HG03460 (cell line): ENCODE measurements at regions not wholly inside any gene's neighbourhood (a gene's known extent, or its start where the extent isn't known, plus 50 kb on each side); places are given as distances from the start of the nearest gene placed in this dataset.
"Not testable (repeated sequence)": the region's sequence is repeated elsewhere in the genome, so short reads cannot be mapped to it uniquely, and the experiment has no call there.

Experiments used
- ATAC-seq: cut with Tn5 transposase; IDR thresholded peaks from one replicate; pipeline ENCODE4 v1.9.1; 2021; ENCODE audit not compliant: unreplicated experiment

GRCh38 chr5:16987776-16988175, 51.7 kb upstream of the MYO10 start:
- ATAC-seq, result no peak

- not testable (repeated sequence) for ATAC-seq
Measured at GRCh38 chr5:16990817-16991520, 54.9 kb upstream of the MYO10 start.

GRCh38 chr5:16992006-16992405, 55.9 kb upstream of the MYO10 start:
- ATAC-seq, result no peak

GRCh38 chr5:16992444-16992843, 56.4 kb upstream of the MYO10 start:
- no peak for ATAC-seq

DNA sequence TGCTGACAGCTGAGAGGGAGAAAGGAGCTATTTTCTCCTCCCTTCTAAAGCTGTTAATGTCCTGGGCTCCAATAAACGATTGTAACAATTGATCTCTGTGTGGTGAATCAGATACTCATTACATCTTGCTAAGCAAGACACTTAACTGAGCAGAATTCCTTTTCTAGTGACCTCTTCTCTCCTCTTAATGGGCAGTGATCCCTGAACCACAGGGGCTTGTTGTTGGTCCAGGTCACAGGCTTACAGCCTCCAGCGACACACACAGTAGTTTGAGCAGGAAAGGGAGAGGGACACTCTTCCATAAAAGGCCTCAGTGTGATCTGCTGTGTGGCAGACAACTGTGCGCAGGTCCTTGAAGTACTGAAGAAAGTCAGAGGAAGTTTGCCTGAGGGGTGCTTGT, 58.5 kb upstream of the MYO10 start:
- no peak for ATAC-seq

DNA sequence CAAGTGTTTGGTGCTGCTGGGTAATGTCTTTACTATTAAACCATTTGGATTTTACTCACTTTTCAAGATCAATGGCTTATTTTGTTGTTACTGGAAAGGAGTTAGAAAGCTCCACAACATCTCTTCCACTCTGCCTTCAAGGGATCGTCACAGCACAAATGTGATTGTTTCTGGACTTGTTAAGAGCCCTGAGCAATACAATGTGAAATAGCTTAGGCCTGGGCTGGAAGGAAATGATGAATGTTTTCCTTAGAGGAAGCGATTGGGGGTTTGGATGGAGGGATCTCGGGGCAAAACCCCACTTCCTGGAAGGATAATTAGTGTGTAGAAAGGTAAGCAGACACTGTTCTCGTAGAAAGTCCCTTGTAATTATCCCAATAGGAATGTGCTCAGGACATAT, 59.3 kb upstream of the MYO10 start:
- no peak for ATAC-seq

DNA sequence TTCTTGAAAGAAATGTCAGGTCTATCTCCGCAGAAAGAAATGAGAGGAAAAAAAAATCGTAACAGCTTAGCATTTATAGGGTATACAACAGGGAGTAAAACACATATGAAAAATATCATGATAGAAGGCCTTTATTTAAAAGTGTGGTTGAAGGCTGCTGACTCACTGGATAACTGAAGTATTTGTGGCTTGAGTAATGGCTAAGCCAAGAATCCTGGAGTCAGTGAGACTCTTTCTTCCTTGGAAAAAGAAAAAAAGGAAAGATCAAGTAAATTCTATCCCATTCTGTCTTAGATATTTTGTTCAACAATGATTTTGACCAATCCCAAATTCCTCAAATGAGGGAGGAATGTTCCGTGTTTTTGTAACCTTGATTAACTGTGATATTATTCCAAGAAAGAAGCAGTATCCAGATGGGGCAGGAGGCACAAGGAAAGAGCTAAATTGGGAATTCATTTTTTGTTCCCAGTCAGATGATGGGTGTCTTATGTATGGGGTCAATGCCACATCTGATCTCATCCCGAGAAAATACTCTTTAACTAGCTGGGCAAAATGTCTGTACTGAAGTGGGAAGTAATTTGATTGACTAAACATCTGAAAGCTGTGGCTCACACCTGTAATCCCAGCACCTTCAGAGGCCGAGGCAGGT, 64.3 kb upstream of the MYO10 start:
- no peak for ATAC-seq

DNA sequence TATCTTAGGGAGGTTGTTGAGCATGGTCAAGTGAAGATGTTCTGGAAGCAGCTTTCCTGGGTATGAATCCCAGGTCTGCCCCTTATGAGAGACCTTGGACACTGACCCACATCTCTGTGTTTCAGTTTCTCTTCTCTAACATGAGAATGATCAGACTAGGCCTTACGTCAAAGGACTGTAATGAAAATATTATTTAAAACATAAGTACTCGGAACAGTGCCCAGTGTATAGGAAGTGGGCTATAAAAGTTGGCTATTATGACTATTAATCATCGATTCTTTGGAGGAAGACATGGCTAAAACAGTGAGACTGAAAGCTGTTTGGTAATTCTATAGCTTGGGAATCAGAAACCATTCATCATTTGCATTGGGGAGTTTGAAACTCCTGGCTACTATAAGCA, 65.3 kb upstream of the MYO10 start:
- no peak for ATAC-seq

DNA sequence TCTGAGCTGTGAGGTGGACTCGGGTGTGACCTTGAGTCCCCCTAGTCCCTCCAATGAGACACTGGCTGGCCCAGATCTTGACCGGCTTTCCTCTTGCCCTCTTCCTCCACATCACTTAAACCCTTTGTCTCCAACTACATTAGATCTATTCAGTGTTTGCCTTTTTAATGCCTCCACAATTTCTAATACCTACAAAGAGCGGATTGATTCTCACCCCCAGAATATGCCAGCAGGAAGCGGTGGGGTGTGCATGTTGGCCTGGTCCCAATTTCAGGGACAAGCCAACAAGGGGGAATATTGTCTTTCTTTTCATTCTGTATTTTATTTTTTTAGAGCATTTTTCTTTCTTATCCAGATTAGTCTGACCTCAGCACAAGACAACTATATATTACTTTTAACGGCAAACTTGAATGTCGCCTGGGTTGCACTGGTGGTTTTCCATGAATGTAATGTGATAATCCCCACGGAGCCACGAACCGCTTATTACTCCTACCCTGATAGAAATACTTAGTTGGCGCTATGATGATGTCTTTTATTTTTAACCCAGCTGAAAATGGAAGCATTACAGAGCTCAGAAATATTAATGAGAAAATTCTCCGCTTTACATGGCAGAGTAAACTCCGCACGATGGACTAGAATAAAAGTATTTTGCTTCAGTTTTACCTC, 68.5 kb upstream of the MYO10 start:
- no peak for ATAC-seq

GRCh38 chr5:17005107-17005828, 69.2 kb upstream of the MYO10 start:
- ATAC-seq, result no peak

- ATAC-seq, result no peak
Measured at GRCh38 chr5:17012289-17012688, 76.2 kb upstream of the MYO10 start.

DNA sequence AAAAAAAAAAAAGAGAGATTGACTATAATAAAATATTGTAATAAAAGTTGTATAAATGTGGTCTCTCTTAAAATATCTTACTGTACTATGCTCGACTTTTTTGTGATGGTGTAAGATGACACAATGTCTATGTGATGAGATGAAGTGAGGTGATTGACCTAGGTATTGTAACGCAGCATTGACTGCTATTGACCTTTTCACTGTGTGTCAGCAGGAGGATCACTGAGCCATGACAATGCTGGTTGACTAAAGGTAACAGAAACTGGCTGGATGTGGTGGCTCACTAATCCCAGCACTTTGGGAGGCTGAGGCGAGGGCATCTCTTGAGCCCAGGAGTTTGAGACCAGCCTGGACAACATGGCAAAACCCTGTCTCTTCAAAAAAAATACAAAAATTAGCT, 78.6 kb upstream of the MYO10 start:
- ATAC-seq, result no peak

- no peak for ATAC-seq
Measured at GRCh38 chr5:17018871-17019270, 82.8 kb upstream of the MYO10 start.

GRCh38 chr5:17019324-17019723, 83.2 kb upstream of the MYO10 start:
- no peak for ATAC-seq

DNA sequence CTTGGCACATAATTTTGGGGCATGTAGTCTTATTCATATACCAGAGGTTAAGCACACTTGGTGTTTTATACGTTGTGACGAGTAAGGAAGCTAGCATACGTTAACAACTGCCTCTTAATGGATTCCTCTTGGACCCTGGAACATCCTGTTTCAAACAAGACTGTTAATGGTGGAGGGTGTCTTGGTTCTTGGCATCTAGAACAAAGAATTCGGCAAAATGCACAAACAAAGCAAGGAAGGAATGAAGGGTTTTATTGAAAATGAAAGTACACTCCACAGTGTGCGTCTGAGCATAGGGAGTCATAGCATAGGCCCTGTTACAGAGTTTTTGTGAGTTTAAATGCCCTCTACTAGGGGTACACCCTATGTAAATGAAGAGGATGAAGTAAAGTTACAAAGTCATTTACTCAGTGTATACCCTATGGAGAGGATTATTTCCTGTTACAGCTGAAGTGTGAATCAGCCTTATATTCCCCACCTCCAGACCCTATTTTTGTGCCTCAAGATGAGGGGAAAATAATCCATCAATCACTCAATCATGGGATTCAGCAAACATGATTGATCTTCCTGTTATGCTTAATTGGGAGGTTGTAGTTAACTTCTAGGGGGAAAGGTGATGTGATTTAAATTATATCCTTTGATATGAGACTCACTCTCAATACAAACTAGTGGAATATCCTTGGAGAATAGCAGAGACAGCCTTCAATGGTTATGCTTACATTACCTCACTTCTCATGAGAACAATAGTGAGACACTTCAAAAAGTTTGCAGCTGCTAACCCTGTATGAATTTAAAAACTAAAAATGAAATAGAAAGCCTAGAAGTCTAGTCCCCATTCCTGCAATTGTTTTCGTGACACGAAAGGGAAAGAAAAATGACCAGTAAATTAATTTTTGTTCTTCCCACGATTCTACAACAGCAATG, 84.9 kb upstream of the MYO10 start:
- ATAC-seq, result no peak

DNA sequence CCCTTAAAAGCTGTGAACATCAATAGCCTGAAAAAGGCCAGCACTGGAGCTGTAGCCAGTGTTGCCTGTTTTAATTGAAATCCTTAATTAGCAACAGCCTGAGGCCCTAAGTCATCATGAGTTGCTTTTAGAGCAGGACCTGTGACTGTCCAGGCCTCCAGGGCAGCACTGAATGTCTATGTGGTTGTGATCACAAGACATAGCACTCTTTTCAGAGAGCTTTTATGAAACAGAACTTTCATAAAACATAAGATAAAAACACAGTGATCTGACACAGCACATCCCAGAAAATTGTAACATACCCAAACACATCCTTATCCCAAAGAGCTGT, 85.5 kb upstream of the MYO10 start:
- ATAC-seq, result no peak

DNA sequence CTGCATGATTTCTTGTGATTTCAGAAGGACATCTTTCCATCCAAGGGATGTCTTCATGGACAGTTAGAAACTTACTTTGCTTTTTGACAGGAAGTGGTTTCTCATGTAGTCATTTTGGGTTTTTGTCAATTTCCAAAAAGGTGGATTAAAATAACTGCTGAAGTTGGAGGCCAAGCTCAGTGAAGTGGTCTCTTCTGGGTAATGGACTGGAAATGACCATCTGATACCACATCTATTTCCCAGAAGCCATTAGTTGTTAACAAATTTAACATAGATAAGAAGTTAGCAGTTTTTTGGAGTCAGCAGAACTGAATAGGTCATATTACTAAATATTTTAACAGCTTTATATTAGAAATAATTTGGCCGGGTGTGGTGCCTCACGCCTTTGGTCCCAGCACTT, 86.2 kb upstream of the MYO10 start:
- ATAC-seq, result no peak

DNA sequence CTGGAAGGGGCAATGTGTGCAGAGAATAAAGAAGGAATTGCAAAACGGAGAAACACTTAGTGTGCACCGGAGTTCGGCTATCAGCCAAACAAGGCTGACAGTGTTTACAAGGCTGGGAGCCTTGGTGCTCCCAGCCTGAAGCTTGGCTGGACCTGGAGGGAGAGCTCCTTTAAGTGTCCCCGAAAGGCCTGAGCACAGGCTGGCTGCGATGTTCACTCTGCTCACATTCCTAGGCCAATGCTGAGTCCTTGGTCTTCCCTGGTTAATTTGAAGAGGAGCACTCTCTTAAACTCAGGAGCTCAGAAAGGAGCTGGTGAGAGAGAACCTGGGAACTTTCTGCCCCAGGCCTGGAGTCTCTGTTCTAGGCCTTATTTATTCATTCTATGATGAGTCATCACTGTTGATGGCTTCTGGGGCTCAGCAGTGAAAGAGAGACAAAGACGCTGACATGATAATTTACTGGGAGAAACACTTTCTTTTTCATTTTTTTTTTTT, 88.6 kb upstream of the MYO10 start:
- no peak for ATAC-seq

DNA sequence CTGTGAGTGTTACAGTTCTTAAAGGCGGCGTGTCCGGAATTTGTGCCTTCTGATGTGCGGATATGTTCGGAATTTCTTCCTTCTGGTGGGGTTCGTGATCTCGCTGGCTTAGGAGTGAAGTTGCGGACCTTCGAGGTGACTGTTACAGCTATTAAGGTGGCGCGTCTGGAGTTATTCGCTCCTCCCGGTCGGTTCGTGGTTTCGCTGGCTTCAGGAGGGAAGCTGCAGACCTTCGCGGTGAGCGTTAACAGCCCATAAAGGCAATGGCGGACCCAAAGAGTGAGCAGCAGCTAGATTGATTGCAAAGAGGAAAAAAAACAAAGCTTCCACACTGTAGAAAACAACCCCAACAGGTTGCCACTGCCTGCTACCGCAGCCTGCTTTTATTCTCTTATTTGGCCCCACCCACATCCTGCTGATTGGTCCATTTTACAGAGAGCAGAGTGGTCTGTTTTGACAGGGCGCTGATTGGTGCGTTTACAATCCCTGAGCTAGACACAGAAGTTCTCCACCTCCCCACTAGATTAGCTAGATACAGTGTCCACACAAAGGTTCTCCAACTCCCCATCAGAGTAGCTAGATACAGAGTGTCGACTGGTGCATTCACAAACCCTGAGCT, 95.7 kb upstream of the MYO10 start:
- not testable (repeated sequence) for ATAC-seq

- not testable (repeated sequence) for ATAC-seq
Measured at GRCh38 chr5:17032314-17032985, 96.4 kb upstream of the MYO10 start.
